ENCODE measurements at regions not wholly inside any gene's neighbourhood (a gene's known extent, or its start where the extent isn't known, plus 50 kb on each side); places are given as distances from the start of the nearest gene placed in this dataset.
"Not testable (repeated sequence)": the region's sequence is repeated elsewhere in the genome, so short reads cannot be mapped to it uniquely, and the experiment has no call there.

DNA sequence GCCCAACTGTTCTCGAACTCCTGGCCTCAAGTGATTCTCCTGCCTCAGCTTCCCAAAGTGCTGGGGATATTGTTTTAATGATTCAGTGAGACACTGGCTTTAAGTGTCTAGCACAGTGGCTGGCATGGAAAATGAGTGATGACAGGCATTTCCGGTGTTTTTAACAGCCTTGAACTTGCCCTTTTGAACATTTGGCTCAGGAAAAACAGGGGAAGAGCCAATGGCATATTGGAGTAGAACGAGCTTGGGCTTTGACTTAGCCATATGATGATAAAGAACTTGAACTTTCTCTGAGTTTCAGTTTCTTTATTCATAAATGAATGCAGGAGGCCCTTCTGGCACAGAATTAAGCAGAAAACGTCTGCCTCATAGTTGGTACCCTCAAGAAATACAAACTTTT, 145.0 kb upstream of the HS3ST4 start:
- CTCF ChIA-PET (ENCODE audit: partially characterized antibody) = no interaction called here
- Mint-ChIP-seq H3K27me3 (peaks cover 0 to 1% of the 10 kb centered on the region in 2 donors), H3K27ac (no peak overlapping the region), H3K4me1 (no peaks in the 10 kb centered on the region), H3K9me3 (peaks cover 0 to 17% (median 2%) of the 10 kb centered on the region in 8 donors), H3K36me3 (no peaks in the 10 kb centered on the region), H3K4me3 (no peak overlapping the region)
- Histone ChIP-seq H3K4me1 (ENCODE audit: insufficient read depth, low read length) (no peaks in the 10 kb centered on the region), H3K27ac (ENCODE audit: low read depth, low read length) (no peak overlapping the region), H3K4me3 (ENCODE audit: low read length in 2 of 2) (no peak overlapping the region), H3K9me3 (ENCODE audit: control insufficient read depth in 1 of 2, low read length in 2 of 2) (no peaks in the 10 kb centered on the region), H3K36me3 (ENCODE audit: insufficient read depth, low read length) (no peaks in the 10 kb centered on the region), H3K27me3 (ENCODE audit: insufficient read depth, low read length) (no peaks in the 10 kb centered on the region)
- POLR2A ChIA-PET (ENCODE audit: partially characterized antibody) = no interaction called here
- intact Hi-C loops (cut with micrococcal nuclease) = no loop called here
- DNase-seq = no peak

DNA sequence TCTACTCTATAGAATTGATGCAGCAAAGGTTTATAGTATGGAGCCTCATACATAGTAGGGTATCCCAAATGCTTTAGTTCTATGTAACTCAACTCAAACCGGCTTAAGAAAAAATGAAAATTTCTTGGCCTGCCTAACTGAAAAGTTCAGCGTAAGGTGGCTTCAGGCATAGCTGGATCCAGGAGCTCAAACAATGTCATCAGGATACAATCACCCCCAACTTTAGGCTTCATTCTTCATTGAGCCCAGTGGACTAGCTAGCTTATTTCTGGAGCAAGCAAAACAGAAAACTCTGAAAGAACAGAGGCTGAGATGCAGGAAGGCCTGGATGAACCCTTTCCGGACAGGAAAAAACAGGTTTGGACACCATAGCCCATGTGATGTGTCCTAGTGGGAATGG, 147.5 kb upstream of the HS3ST4 start:
- Histone ChIP-seq H3K4me1 (ENCODE audit: insufficient read depth, low read length) (no peaks in the 10 kb centered on the region), H3K27ac (ENCODE audit: low read depth, low read length) (no peak overlapping the region), H3K4me3 (ENCODE audit: low read length in 2 of 2) (no peak overlapping the region), H3K27me3 (ENCODE audit: insufficient read depth, low read length) (no peaks in the 10 kb centered on the region), H3K9me3 (ENCODE audit: control insufficient read depth in 1 of 2, low read length in 2 of 2) (no peaks in the 10 kb centered on the region), H3K36me3 (ENCODE audit: insufficient read depth, low read length) (no peaks in the 10 kb centered on the region)
- ChIA-PET POLR2A (ENCODE audit: partially characterized antibody) (no interaction called here), CTCF (ENCODE audit: partially characterized antibody) (no interaction called here)
- Mint-ChIP-seq H3K36me3 (no peaks in the 10 kb centered on the region), H3K27ac (no peak overlapping the region), H3K9me3 (peaks cover 0 to 9% (median 0%) of the 10 kb centered on the region in 8 donors), H3K27me3 (peaks cover 0 to 3% of the 10 kb centered on the region in 2 donors), H3K4me3 (no peak overlapping the region), H3K4me1 (no peaks in the 10 kb centered on the region)
- intact Hi-C loops (cut with micrococcal nuclease) = no loop called here
- DNase-seq = no peak

DNA sequence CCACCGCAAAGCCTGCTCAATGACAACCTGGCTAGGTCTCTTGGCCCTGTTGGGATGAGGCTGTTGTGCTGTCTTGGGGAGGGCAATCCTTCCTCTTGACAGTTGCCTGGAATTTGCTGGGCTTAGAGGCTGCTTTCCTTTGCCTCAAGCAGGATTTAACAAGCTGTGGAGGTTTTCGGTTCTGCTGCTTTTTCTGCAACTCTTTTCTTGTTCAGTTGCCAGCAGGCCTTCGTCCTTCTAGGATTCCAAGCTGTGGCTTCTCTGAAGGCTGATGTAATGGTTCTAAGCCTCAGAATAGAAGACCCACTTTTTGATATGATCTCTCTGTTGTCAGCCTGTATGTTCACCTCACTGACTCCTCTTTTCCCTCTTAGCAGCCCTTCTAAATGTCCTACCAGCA, 149.5 kb upstream of the HS3ST4 start:
- H3K27me3 ChIP-seq (ENCODE audit: insufficient read depth, low read length) = no peaks in the 10 kb centered on the region
- intact Hi-C loops (cut with micrococcal nuclease) = no loop called here
- H3K36me3 ChIP-seq (ENCODE audit: insufficient read depth, low read length) = no peaks in the 10 kb centered on the region
- Mint-ChIP-seq H3K4me1 (no peaks in the 10 kb centered on the region), H3K27ac (no peak overlapping the region), H3K36me3 (no peaks in the 10 kb centered on the region), H3K4me3 (no peak overlapping the region), H3K27me3 (peaks cover 0 to 2% of the 10 kb centered on the region in 2 donors), H3K9me3 (peaks cover 0 to 9% (median 0%) of the 10 kb centered on the region in 8 donors)
- ChIA-PET CTCF (ENCODE audit: partially characterized antibody) (no interaction called here), POLR2A (ENCODE audit: partially characterized antibody) (no interaction called here)
- no peaks in the 10 kb centered on the region for H3K9me3 ChIP-seq (ENCODE audit: control insufficient read depth in 1 of 2, low read length in 2 of 2)
- DNase-seq = no peak
- no peaks in the 10 kb centered on the region for H3K4me1 ChIP-seq (ENCODE audit: insufficient read depth, low read length)
- H3K27ac ChIP-seq (ENCODE audit: low read depth, low read length) = no peak overlapping the region
- no peak overlapping the region for H3K4me3 ChIP-seq (ENCODE audit: low read length in 2 of 2)

DNA sequence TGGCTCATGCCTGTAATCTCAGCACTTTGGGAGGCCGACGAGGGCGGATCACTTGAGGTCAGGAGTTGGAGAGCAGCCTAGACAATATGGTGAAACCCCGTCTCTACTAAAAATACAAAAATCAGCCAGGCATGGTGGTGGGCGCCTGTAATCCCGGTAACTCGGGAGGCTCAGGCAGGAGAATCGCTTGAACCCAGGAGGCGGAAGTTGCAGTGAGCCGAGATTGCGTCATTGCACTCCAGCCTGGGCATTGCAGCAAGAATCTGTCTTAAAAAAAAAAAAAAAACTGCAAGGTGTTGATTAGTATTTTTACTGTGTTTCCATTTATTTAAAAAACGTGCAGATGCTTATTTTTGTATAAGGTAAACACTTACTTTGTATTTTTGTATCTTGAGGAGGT, 152.0 kb upstream of the HS3ST4 start:
- H3K27me3 ChIP-seq (ENCODE audit: insufficient read depth, low read length); H3K36me3 ChIP-seq (ENCODE audit: insufficient read depth, low read length); H3K9me3 ChIP-seq (ENCODE audit: control insufficient read depth in 1 of 2, low read length in 2 of 2); CTCF ChIA-PET (ENCODE audit: partially characterized antibody); H3K27me3 Mint-ChIP-seq; intact Hi-C loops (cut with micrococcal nuclease); H3K27ac ChIP-seq (ENCODE audit: low read depth, low read length); DNase-seq; POLR2A ChIA-PET (ENCODE audit: partially characterized antibody); H3K4me3 Mint-ChIP-seq; H3K4me1 Mint-ChIP-seq; H3K4me3 ChIP-seq (ENCODE audit: low read length in 2 of 2); H3K27ac Mint-ChIP-seq; H3K36me3 Mint-ChIP-seq; H3K4me1 ChIP-seq (ENCODE audit: insufficient read depth, low read length): not testable (repeated sequence)
- H3K9me3 Mint-ChIP-seq = peaks cover 0 to 33% (median 11%) of the 10 kb centered on the region in 8 donors

DNA sequence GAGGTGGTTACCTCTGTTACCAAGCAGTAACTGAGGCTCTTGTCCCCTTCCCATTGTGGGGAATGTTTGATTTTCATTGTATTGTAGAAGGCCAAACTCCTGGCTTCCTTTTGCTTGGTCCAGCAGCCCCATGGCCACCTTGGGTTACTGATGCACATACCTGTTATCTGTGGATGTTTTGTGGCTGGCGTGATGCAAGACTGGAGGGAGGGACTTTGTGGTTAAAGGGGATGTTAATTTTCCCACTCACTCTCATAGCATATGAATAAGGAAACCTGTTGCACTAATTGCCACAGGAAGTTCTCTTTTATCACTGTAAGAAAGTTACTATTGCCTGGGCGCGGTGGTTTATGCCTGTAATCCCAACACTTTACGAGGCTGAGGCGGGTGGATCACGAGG, 168.6 kb upstream of the HS3ST4 start:
- Mint-ChIP-seq H3K27me3 (peaks cover 3 to 4% of the 10 kb centered on the region in 2 donors), H3K36me3 (no peaks in the 10 kb centered on the region), H3K27ac (no peak overlapping the region), H3K4me1 (no peaks in the 10 kb centered on the region), H3K9me3 (peaks cover 0 to 1% (median 0%) of the 10 kb centered on the region in 8 donors), H3K4me3 (no peak overlapping the region)
- Histone ChIP-seq H3K27ac (ENCODE audit: low read depth, low read length) (no peak overlapping the region), H3K4me3 (ENCODE audit: low read length in 2 of 2) (no peak overlapping the region), H3K9me3 (ENCODE audit: control insufficient read depth in 1 of 2, low read length in 2 of 2) (no peaks in the 10 kb centered on the region), H3K4me1 (ENCODE audit: insufficient read depth, low read length) (no peaks in the 10 kb centered on the region), H3K27me3 (ENCODE audit: insufficient read depth, low read length) (peaks cover 4% of the 10 kb centered on the region), H3K36me3 (ENCODE audit: insufficient read depth, low read length) (no peaks in the 10 kb centered on the region)
- ChIA-PET POLR2A (ENCODE audit: partially characterized antibody) (no interaction called here), CTCF (ENCODE audit: partially characterized antibody) (no interaction called here)
- intact Hi-C loops (cut with micrococcal nuclease) = no loop called here
- DNase-seq = no peak

DNA sequence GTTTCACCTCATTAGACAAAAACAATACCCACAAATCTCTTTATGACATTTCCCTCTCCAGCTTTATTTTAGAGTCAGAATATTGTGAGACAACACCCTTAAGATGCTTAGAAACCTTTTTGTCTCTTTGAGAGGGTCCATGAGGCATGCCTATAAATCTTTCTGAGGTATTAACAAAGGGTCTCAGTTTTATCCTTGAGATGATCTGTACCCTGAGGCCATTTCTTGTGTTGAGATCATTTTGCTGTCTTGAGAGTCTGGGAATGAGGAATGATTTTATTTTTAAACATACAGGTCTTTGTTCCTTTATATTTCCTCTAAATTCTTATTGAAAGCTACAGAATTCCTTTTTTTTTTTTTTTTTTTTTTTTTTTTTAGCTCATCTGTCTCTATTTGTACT, 179.7 kb upstream of the HS3ST4 start:
- no peak overlapping the region for H3K27ac ChIP-seq (ENCODE audit: low read depth, low read length)
- no peak overlapping the region for H3K4me3 ChIP-seq (ENCODE audit: low read length in 2 of 2)
- DNase-seq = no peak
- H3K36me3 ChIP-seq (ENCODE audit: insufficient read depth, low read length) = no peaks in the 10 kb centered on the region
- CTCF ChIA-PET (ENCODE audit: partially characterized antibody) = no interaction called here
- peaks cover 10 to 14% of the 10 kb centered on the region in 2 donors for H3K27me3 Mint-ChIP-seq
- H3K4me3 Mint-ChIP-seq = no peak overlapping the region
- peaks cover 0 to 9% (median 4%) of the 10 kb centered on the region in 8 donors for H3K9me3 Mint-ChIP-seq
- no peaks in the 10 kb centered on the region for H3K4me1 ChIP-seq (ENCODE audit: insufficient read depth, low read length)
- H3K9me3 ChIP-seq (ENCODE audit: control insufficient read depth in 1 of 2, low read length in 2 of 2) = no peaks in the 10 kb centered on the region
- H3K4me1 Mint-ChIP-seq = no peaks in the 10 kb centered on the region
- POLR2A ChIA-PET (ENCODE audit: partially characterized antibody) = no interaction called here
- H3K27ac Mint-ChIP-seq = no peak overlapping the region
- intact Hi-C loops (cut with micrococcal nuclease) = no loop called here
- no peaks in the 10 kb centered on the region for H3K36me3 Mint-ChIP-seq
- no peaks in the 10 kb centered on the region for H3K27me3 ChIP-seq (ENCODE audit: insufficient read depth, low read length)

DNA sequence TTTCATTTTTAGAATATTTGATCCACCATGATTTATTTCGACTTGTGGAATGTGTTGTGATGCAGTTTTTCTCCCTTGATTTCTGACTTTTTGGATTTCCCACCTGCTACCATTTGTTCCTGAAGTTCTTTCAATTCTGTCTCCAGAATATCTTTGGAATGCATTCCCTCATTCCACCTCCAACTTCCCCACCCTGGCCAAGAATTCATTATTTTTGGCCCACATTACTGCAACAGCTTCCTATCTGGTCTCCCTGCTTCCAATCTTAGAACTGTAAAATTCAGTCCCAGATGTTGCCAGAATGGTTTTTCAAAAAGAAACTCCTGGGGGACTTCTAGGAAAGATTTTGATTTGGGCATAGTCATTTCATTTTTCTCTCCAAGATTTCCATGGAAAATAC, 182.3 kb upstream of the HS3ST4 start:
- peaks cover 0 to 3% (median 0%) of the 10 kb centered on the region in 8 donors for H3K9me3 Mint-ChIP-seq
- no peaks in the 10 kb centered on the region for H3K4me1 Mint-ChIP-seq
- no peak overlapping the region for H3K4me3 ChIP-seq (ENCODE audit: low read length in 2 of 2)
- no peak overlapping the region for H3K27ac Mint-ChIP-seq
- no peaks in the 10 kb centered on the region for H3K36me3 Mint-ChIP-seq
- ChIA-PET POLR2A (ENCODE audit: partially characterized antibody) (no interaction called here), CTCF (ENCODE audit: partially characterized antibody) (no interaction called here)
- H3K9me3 ChIP-seq (ENCODE audit: control insufficient read depth in 1 of 2, low read length in 2 of 2) = no peaks in the 10 kb centered on the region
- no peaks in the 10 kb centered on the region for H3K27me3 ChIP-seq (ENCODE audit: insufficient read depth, low read length)
- H3K27me3 Mint-ChIP-seq = peaks cover 10 to 19% of the 10 kb centered on the region in 2 donors
- no peaks in the 10 kb centered on the region for H3K4me1 ChIP-seq (ENCODE audit: insufficient read depth, low read length)
- no peak overlapping the region for H3K4me3 Mint-ChIP-seq
- H3K27ac ChIP-seq (ENCODE audit: low read depth, low read length) = no peak overlapping the region
- intact Hi-C loops (cut with micrococcal nuclease) = no loop called here
- H3K36me3 ChIP-seq (ENCODE audit: insufficient read depth, low read length) = no peaks in the 10 kb centered on the region
- DNase-seq = no peak

DNA sequence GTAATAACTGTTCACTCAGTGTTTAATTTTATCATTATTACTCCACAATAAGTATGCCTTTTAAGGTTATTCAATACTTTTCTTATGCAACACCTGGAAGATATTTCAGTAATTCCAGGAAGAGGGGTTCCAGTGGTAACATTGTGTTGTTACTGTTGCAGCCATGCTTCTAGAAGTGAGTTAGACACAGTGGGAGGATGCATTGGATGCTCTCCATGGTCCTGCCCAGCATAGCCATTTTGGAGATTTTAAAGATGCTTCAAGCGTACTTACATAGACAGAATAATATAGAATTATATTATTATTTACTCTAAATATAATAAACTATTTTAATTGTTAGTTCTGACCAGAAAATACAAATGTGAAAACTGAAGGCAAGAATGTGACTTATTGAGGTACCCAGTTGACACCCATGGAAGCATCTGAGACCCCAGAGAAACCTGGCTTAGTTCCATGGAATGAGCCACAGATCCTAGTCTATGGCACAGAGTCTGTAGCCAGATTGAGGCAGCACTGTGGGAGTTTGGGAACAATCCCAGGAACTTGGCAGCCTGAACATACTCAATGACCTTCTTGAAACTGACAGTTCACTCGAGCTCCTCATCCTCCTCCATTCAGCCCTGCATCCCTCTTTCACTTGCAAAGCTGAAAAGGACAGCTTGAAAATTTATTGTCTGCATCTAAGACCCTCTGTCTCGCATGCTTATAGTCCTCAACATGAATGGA, 190.1 kb upstream of the HS3ST4 start:
- intact Hi-C loops (cut with micrococcal nuclease) = no loop called here
- Mint-ChIP-seq H3K36me3 (no peaks in the 10 kb centered on the region), H3K27ac (no peak overlapping the region), H3K4me1 (no peaks in the 10 kb centered on the region), H3K4me3 (no peak overlapping the region), H3K27me3 (peaks cover 3 to 11% of the 10 kb centered on the region in 2 donors), H3K9me3 (no peaks in the 10 kb centered on the region)
- DNase-seq = no peak
- Histone ChIP-seq H3K27ac (ENCODE audit: low read depth, low read length) (no peak overlapping the region), H3K4me3 (ENCODE audit: low read length in 2 of 2) (no peak overlapping the region), H3K9me3 (ENCODE audit: control insufficient read depth in 1 of 2, low read length in 2 of 2) (no peaks in the 10 kb centered on the region), H3K36me3 (ENCODE audit: insufficient read depth, low read length) (no peaks in the 10 kb centered on the region), H3K4me1 (ENCODE audit: insufficient read depth, low read length) (no peaks in the 10 kb centered on the region), H3K27me3 (ENCODE audit: insufficient read depth, low read length) (no peaks in the 10 kb centered on the region)
- CTCF ChIA-PET (ENCODE audit: partially characterized antibody) = no interaction called here
- POLR2A ChIA-PET (ENCODE audit: partially characterized antibody) = no interaction called here

All from CD4-positive, alpha-beta memory T cell (primary cell).